CD14-positive monocyte (primary cell): ENCODE measurements at regions not wholly inside any gene's neighbourhood (a gene's known extent, or its start where the extent isn't known, plus 50 kb on each side); places are given as distances from the start of the nearest gene placed in this dataset.

Experiments
- DNase-seq, 3 donors: peaks; one replicate each; pipeline ENCODE4 v3.0.0-alpha.2; 2011 to 2022
- H2AFZ ChIP-seq: 2 replicates; pipeline ENCODE4 v1.6.0; 2012; ENCODE audit warnings: mild to moderate bottlenecking, low read depth, low read length, inconsistent platforms; ENCODE audit not compliant: insufficient read depth, poor library complexity, severe bottlenecking
- H3K27ac ChIP-seq, 2 donors: 1 replicate in 1 of 2; 2 replicates in 1 of 2; pipeline ENCODE4 v1.5.1; 2012 to 2013; ENCODE audit warnings: low read length in 2 of 2, control low read depth in 1 of 2, inconsistent platforms in 1 of 2, low read depth in 1 of 2, mild to moderate bottlenecking in 1 of 2
- H3K27me3 ChIP-seq, 2 donors: one replicate each; pipeline versions ENCODE4 v1.6.0 to v1.6.1; 2011 to 2013; ENCODE audit warnings: low read length in 2 of 2; ENCODE audit not compliant: control insufficient read depth in 2 of 2, insufficient read depth in 2 of 2
- H3K36me3 ChIP-seq, 2 donors: replicated peaks in 1 of 2; 1 replicate in 1 of 2; 2 replicates in 1 of 2; pipeline versions ENCODE4 v1.5.1 to v1.6.1; 2012 to 2013; ENCODE audit warnings: low read length in 2 of 2, control low read depth in 1 of 2, inconsistent platforms in 1 of 2, mild to moderate bottlenecking in 1 of 2; ENCODE audit not compliant: insufficient read depth in 2 of 2, control insufficient read depth in 1 of 2
- H3K4me1 ChIP-seq, 2 donors: 1 replicate in 1 of 2; 2 replicates in 1 of 2; pipeline versions ENCODE4 v1.5.1 to v1.6.1; 2012 to 2013; ENCODE audit warnings: low read length in 2 of 2, control low read depth in 1 of 2, inconsistent platforms in 1 of 2, mild to moderate bottlenecking in 1 of 2, moderate library complexity in 1 of 2; ENCODE audit not compliant: insufficient read depth in 2 of 2, control insufficient read depth in 1 of 2
- H3K4me2 ChIP-seq: replicated peaks from 2 replicates; pipeline ENCODE3; 2012; ENCODE audit warnings: low read length, moderate library complexity, mild to moderate bottlenecking; ENCODE audit not compliant: poor library complexity, severe bottlenecking; ENCODE audit errors: extremely low read depth
- H3K4me3 ChIP-seq, 3 experiments: fragments of 200-600 bp in 1 of 3; sonication (generic) in 1 of 3; replicated peaks in 1 of 3; 1 replicate in 2 of 3; 2 replicates in 1 of 3; pipeline ENCODE4 v1.5.1; 2011 to 2013; ENCODE audit warnings: low read length in 3 of 3, mild to moderate bottlenecking in 3 of 3, control low read depth in 2 of 3, low read depth in 2 of 3, inconsistent platforms in 1 of 3, moderate library complexity in 1 of 3
- H3K79me2 ChIP-seq: 2 replicates; pipeline ENCODE4 v1.6.0; 2012; ENCODE audit warnings: mild to moderate bottlenecking, control low read depth, inconsistent platforms, low read length, moderate library complexity; ENCODE audit not compliant: insufficient read depth
- H3K9ac ChIP-seq: 2 replicates; pipeline ENCODE4 v1.6.0; 2017; ENCODE audit warnings: low read length, mild to moderate bottlenecking; ENCODE audit not compliant: insufficient read depth, poor library complexity, severe bottlenecking
- H3K9me3 ChIP-seq, 2 donors: replicated peaks in 1 of 2; 1 replicate in 1 of 2; 2 replicates in 1 of 2; pipeline versions ENCODE4 v1.5.1 to v1.6.1; 2012 to 2013; ENCODE audit warnings: low read length in 2 of 2, control low read depth in 1 of 2; ENCODE audit not compliant: control insufficient read depth in 1 of 2, insufficient read depth in 1 of 2
- H4K20me1 ChIP-seq: 2 replicates; pipeline ENCODE4 v1.6.0; 2012; ENCODE audit warnings: mild to moderate bottlenecking, low read length, control low read depth, moderate library complexity; ENCODE audit not compliant: insufficient read depth
- H3K27ac Mint-ChIP-seq, 7 donors: one replicate each; pipeline ENCODE4 v1.8.0; 2020; ENCODE audit warnings: mild to moderate bottlenecking in 7 of 7, mixed read lengths in 7 of 7, moderate library complexity in 6 of 7, inconsistent platforms in 2 of 7
- H3K27me3 Mint-ChIP-seq, 3 donors: one replicate each; pipeline ENCODE4 v1.8.0; 2021 to 2022; ENCODE audit warnings: low read depth in 3 of 3, mild to moderate bottlenecking in 3 of 3, mixed read lengths in 3 of 3, moderate library complexity in 3 of 3, inconsistent platforms in 1 of 3
- H3K36me3 Mint-ChIP-seq, 2 donors: one replicate each; pipeline ENCODE4 v1.8.0; 2020; ENCODE audit warnings: mixed read lengths in 2 of 2, inconsistent platforms in 1 of 2, mild to moderate bottlenecking in 1 of 2
- H3K4me1 Mint-ChIP-seq: one replicate; pipeline ENCODE4 v1.8.0; 2020; ENCODE audit warnings: mild to moderate bottlenecking, mixed read lengths
- H3K4me3 Mint-ChIP-seq, 2 donors: one replicate each; pipeline ENCODE4 v1.8.0; 2020; ENCODE audit warnings: mild to moderate bottlenecking in 2 of 2, mixed read lengths in 2 of 2, moderate library complexity in 1 of 2
- H3K9me3 Mint-ChIP-seq, 7 donors: one replicate each; pipeline ENCODE4 v1.8.0; 2020 to 2022; ENCODE audit warnings: mixed read lengths in 7 of 7, mild to moderate bottlenecking in 6 of 7, moderate library complexity in 6 of 7, inconsistent platforms in 2 of 7
- WGBS: methylation state at CpG from one replicate; pipeline ENCODE4 v1.1.5; 2013; ENCODE audit warnings: missing lambda C conversion rate; ENCODE audit not compliant: insufficient coverage; 5-methylcytosine and 5-hydroxymethylcytosine counted together
- intact Hi-C, 2 donors: fragments of 100-400 bp; cut with micrococcal nuclease; formaldehyde crosslinking; loops; one replicate each; pipeline versions ENCODE4 v1.15.0 to v1.15.1; 2023
- TF ChIP-seq, protein P1 (sequence below): fragments of 200-600 bp; IDR thresholded peaks from one replicate; pipeline ENCODE4 v1.8.0; 2022; ENCODE audit warnings: antibody characterized with exemption, mild to moderate bottlenecking

- H3K4me3 Mint-ChIP-seq: no peak overlapping the region
- H3K4me1 Mint-ChIP-seq: peaks cover 6% of the 10 kb centered on the region
- no peak overlapping the region for H3K27ac Mint-ChIP-seq
- H3K9me3 ChIP-seq: no peaks in the 10 kb centered on the region
- H2AFZ ChIP-seq: no peak overlapping the region
- H3K9me3 Mint-ChIP-seq: peaks cover 0 to 3% (median 0%) of the 10 kb centered on the region in 7 donors
- DNase-seq: no peak
- 94% methylated on average over 3 of the region's 5 CpGs for WGBS
- no peaks in the 10 kb centered on the region for H3K36me3 ChIP-seq
- H4K20me1 ChIP-seq: no peaks in the 10 kb centered on the region
- H3K9ac ChIP-seq: no peak overlapping the region
- no peak overlapping the region for H3K4me2 ChIP-seq
- H3K27ac ChIP-seq: no peak overlapping the region
- peaks cover 0 to 2% (median 0%) of the 10 kb centered on the region in 3 donors for H3K27me3 Mint-ChIP-seq
- no peaks in the 10 kb centered on the region for H3K79me2 ChIP-seq
- no peaks in the 10 kb centered on the region for H3K36me3 Mint-ChIP-seq
- intact Hi-C loops: no loop called here
- no peaks in the 10 kb centered on the region for H3K27me3 ChIP-seq
- H3K4me3 ChIP-seq: no peak overlapping the region
- TF ChIP-seq, protein P1, sequence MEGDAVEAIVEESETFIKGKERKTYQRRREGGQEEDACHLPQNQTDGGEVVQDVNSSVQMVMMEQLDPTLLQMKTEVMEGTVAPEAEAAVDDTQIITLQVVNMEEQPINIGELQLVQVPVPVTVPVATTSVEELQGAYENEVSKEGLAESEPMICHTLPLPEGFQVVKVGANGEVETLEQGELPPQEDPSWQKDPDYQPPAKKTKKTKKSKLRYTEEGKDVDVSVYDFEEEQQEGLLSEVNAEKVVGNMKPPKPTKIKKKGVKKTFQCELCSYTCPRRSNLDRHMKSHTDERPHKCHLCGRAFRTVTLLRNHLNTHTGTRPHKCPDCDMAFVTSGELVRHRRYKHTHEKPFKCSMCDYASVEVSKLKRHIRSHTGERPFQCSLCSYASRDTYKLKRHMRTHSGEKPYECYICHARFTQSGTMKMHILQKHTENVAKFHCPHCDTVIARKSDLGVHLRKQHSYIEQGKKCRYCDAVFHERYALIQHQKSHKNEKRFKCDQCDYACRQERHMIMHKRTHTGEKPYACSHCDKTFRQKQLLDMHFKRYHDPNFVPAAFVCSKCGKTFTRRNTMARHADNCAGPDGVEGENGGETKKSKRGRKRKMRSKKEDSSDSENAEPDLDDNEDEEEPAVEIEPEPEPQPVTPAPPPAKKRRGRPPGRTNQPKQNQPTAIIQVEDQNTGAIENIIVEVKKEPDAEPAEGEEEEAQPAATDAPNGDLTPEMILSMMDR: no peak
- H3K4me1 ChIP-seq: no peaks in the 10 kb centered on the region
These were observed 689.4 kb upstream of the FANCL start for GRCh38 chr2:58930537-58930936.

DNA sequence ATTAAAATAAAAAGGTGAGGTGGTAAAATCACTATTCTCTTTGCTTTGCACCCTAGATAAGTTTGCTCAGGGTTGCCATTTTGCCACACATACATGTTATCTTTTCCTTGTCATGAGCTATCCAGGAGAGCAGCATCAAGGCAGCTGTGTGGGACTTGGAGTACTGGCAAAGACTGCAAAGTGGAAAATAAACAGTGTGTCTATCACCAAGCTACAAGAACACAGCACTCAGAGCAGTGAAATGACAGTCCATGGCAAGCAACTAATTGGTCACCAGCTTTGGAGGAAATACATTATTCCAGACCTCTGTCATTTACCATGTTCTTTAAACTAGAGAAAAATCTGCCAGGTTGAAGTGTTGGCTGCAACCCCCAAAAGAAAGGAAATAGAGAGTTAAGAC is 687.8 kb upstream of the FANCL start:
- Mint-ChIP-seq H3K4me1 (peaks cover 6% of the 10 kb centered on the region), H3K36me3 (no peaks in the 10 kb centered on the region), H3K27me3 (peaks cover 0 to 2% (median 0%) of the 10 kb centered on the region in 3 donors), H3K27ac (no peak overlapping the region), H3K4me3 (no peak overlapping the region), H3K9me3 (peaks cover 0 to 3% (median 0%) of the 10 kb centered on the region in 7 donors)
- DNase-seq: no peak
- intact Hi-C loops: no loop called here
- Histone ChIP-seq H4K20me1 (no peaks in the 10 kb centered on the region), H3K4me2 (no peak overlapping the region), H3K9ac (no peak overlapping the region), H3K4me1 (no peaks in the 10 kb centered on the region), H2AFZ (no peak overlapping the region), H3K4me3 (no peak overlapping the region), H3K9me3 (no peaks in the 10 kb centered on the region), H3K36me3 (no peaks in the 10 kb centered on the region), H3K27me3 (no peaks in the 10 kb centered on the region), H3K27ac (no peak overlapping the region), H3K79me2 (no peaks in the 10 kb centered on the region)
- TF ChIP-seq, protein P1: no peak
